Activated CD8-positive, alpha-beta memory T cell treated with anti-CD3 and anti-CD28 coated beads, Interleukin-2, amount 10 ng/mL, durations not matched to agents 7 days and 5 days (primary cell): ENCODE measurements at regions not wholly inside any gene's neighbourhood (a gene's known extent, or its start where the extent isn't known, plus 50 kb on each side); places are given as distances from the start of the nearest gene placed in this dataset.
A peak's percentile ranks its signal among the peaks of the same experiment; 100 is the strongest.

Experiments
- ATAC-seq: fragments of 150-1000 bp; cut with Tn5 transposase; one replicate; pipeline ENCODE4 v1.10.0; 2021; ENCODE audit warnings: moderate library complexity
- CTCF ChIA-PET: fragments of 350-600 bp; sonication (Branson Sonifier 250); formaldehyde crosslinking; loops from one replicate; lab custom pipeline; 2021; ENCODE audit warnings: antibody characterized with exemption; lab: Charles Lee
- DNase-seq: peaks from one replicate; pipeline ENCODE4 v3.0.0-alpha.2; 2020
- H3K27ac Mint-ChIP-seq: one replicate; pipeline ENCODE4 v1.8.0; 2021; ENCODE audit warnings: mild to moderate bottlenecking, mixed read lengths
- H3K27me3 Mint-ChIP-seq: one replicate; pipeline ENCODE4 v1.8.0; 2021; ENCODE audit warnings: mixed read lengths
- H3K36me3 Mint-ChIP-seq: one replicate; pipeline ENCODE4 v1.8.0; 2021; ENCODE audit warnings: mild to moderate bottlenecking, mixed read lengths
- H3K4me1 Mint-ChIP-seq: one replicate; pipeline ENCODE4 v1.8.0; 2021; ENCODE audit warnings: mixed read lengths
- H3K4me3 Mint-ChIP-seq: one replicate; pipeline ENCODE4 v1.8.0; 2021; ENCODE audit warnings: mild to moderate bottlenecking, moderate library complexity, mixed read lengths
- H3K9me3 Mint-ChIP-seq: one replicate; pipeline ENCODE4 v1.8.0; 2022; ENCODE audit warnings: low read depth, mixed read lengths

- H3K9me3 Mint-ChIP-seq, result no peaks in the 10 kb centered on the region
These were observed 155.7 kb upstream of the CAMK1G start for GRCh38 chr1:209427811-209428210.

DNA sequence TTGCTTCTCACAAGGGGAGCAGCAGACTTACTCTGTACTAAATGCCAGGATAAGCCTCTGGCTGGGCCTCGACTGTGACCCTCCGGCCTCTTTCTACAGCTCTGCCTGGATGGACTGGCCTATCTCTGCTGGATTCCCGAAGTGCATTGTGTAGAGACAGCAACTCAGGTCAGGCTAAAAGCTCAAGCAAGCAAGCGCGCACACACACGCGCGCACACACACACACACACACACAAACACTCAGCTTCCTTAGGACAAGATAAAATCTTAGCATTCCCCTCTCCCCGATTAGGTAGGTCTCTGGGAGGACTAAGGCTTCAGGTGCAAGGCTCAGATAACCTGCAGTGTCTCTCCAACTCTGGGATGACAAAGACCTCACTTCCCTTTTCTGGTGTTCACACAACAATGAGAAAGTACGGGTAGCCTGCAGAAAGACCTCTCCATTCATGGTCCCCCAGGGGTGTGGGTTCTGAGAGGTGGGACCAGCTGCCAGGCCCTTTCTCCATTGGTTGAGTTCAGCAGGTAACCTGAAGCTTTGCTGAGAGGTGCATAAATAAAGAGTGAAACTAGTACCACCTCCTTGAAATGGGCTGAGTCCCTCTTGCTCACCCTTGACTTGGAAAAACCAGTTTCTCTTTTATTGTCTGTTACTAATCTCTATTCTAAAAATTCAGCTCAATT, 155.1 kb upstream of the CAMK1G start:
- Mint-ChIP-seq H3K4me1 (no peaks in the 10 kb centered on the region), H3K27ac (no peak overlapping the region)
- ATAC-seq, result no peak

More at GRCh38 chr1:209427811-209428210, 155.7 kb upstream of the CAMK1G start:
- H3K27ac Mint-ChIP-seq, result no peak overlapping the region
- peaks cover 8% of the 10 kb centered on the region for H3K27me3 Mint-ChIP-seq
- H3K36me3 Mint-ChIP-seq, result no peaks in the 10 kb centered on the region
- no peaks in the 10 kb centered on the region for H3K4me1 Mint-ChIP-seq
- DNase-seq (no peak), ATAC-seq (no peak)
- CTCF ChIA-PET, result no interaction called here
- no peak overlapping the region for H3K4me3 Mint-ChIP-seq

DNA sequence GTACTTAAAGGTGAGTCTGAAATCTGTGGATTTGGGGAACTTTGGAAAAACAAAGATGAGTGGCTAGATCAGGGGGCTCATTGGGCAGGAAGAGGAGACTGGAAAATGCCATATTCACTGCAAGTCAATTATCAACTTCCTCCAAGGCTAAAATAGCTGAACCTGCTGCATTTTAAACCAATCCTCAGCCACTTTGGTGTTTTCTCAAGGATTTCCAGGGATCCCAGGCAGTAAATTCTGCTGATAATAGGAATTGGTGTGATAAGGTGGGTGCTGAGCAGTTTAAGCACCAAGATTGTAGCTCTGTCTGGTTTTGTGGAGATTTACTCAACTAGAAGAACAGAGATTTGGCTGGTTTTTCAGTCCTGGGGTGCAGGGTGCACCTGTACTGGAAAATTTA, 153.9 kb upstream of the CAMK1G start:
- Mint-ChIP-seq H3K36me3 (no peaks in the 10 kb centered on the region), H3K4me3 (no peak overlapping the region), H3K4me1 (no peaks in the 10 kb centered on the region), H3K9me3 (no peaks in the 10 kb centered on the region), H3K27me3 (peaks cover 10% of the 10 kb centered on the region), H3K27ac (no peak overlapping the region)
- DNase-seq (no peak), ATAC-seq (no peak)
- CTCF ChIA-PET, result no interaction called here

More for the DNA sequence above, 155.1 kb upstream of the CAMK1G start:
- Mint-ChIP-seq H3K9me3 (no peaks in the 10 kb centered on the region), H3K36me3 (no peaks in the 10 kb centered on the region), H3K4me3 (no peak overlapping the region), H3K27me3 (peaks cover 6% of the 10 kb centered on the region)
- CTCF ChIA-PET, result no interaction called here
- DNase-seq, result no peak

GRCh38 chr1:209430107-209430506, 153.4 kb upstream of the CAMK1G start:
- H3K27me3 Mint-ChIP-seq, result peaks cover 13% of the 10 kb centered on the region

GRCh38 chr1:209430821-209431259, 152.7 kb upstream of the CAMK1G start:
- no peak for DNase-seq
- H3K36me3 Mint-ChIP-seq, result no peaks in the 10 kb centered on the region
- CTCF ChIA-PET, result no interaction called here
- peaks cover 18% of the 10 kb centered on the region for H3K27me3 Mint-ChIP-seq
- no peaks in the 10 kb centered on the region for H3K4me1 Mint-ChIP-seq
- no peak overlapping the region for H3K4me3 Mint-ChIP-seq
- H3K27ac Mint-ChIP-seq, result no peak overlapping the region
- no peaks in the 10 kb centered on the region for H3K9me3 Mint-ChIP-seq
- no peak for ATAC-seq

More at GRCh38 chr1:209430107-209430506, 153.4 kb upstream of the CAMK1G start:
- DNase-seq, result no peak
- H3K9me3 Mint-ChIP-seq, result no peaks in the 10 kb centered on the region
- no peak overlapping the region for H3K27ac Mint-ChIP-seq
- no peak for ATAC-seq
- H3K4me1 Mint-ChIP-seq, result no peaks in the 10 kb centered on the region
- no peaks in the 10 kb centered on the region for H3K36me3 Mint-ChIP-seq
- H3K4me3 Mint-ChIP-seq, result no peak overlapping the region
- CTCF ChIA-PET, result no interaction called here

DNA sequence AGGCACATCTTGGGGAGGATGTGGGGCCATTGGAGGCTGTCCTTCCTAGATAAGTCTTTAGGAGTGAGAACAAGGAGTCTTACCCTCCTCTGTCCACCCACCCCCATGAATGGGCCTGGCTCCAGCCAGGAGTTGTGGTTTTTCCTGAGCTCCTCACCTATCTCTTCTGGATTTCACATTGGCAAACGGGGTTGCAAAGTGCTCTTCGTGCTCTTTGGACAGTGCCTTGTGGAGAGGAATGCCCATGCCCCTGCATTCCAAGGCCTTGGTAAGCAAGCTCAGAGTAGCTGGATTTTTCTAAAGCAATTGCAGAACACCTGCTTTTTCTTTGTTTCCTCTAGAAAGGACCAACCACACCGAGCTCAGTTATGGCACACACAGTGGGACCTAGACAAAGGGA, 152.1 kb upstream of the CAMK1G start:
- CTCF ChIA-PET, result no interaction called here
- H3K27ac Mint-ChIP-seq, result no peak overlapping the region
- no peak for DNase-seq

DNA sequence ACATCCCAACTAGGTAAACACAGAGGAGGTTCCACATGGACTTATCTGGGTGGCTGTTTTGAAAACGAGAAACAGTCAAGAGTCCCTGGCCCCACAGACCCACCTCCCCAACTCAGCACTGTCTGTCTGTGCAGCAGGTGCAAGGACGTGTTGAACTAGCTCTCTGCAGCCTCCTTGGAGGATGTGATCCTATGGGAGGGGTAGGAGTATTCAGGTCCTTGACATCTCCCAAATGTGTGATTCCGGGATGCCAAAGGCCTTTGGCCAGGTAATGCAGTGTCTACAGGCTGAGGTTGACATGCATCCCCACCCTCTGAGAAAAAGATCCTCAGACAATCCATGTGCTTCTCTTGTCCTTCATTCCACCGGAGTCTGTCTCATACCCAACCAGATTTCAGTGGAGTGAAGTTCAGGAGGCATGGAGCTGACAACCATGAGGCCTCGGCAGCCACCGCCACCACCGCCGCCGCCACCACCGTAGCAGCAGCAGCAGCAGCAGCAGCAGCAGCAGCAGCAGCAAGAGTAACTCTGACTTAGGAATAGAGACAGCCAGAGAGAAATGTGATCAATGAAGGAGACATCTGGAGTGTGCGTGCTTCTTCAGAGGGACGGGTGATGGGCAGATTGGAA, 151.6 kb upstream of the CAMK1G start:
- Mint-ChIP-seq H3K27me3 (peaks cover 18% of the 10 kb centered on the region), H3K4me1 (no peaks in the 10 kb centered on the region), H3K36me3 (no peaks in the 10 kb centered on the region), H3K4me3 (no peak overlapping the region), H3K27ac (no peak overlapping the region), H3K9me3 (no peaks in the 10 kb centered on the region)
- DNase-seq, result no peak
- CTCF ChIA-PET, result no interaction called here
- no peak for ATAC-seq

More for the DNA sequence above, 152.1 kb upstream of the CAMK1G start:
- no peaks in the 10 kb centered on the region for H3K9me3 Mint-ChIP-seq
- H3K4me3 Mint-ChIP-seq, result no peak overlapping the region
- H3K4me1 Mint-ChIP-seq, result no peaks in the 10 kb centered on the region
- ATAC-seq, result no peak
- no peaks in the 10 kb centered on the region for H3K36me3 Mint-ChIP-seq
- peaks cover 18% of the 10 kb centered on the region for H3K27me3 Mint-ChIP-seq

DNA sequence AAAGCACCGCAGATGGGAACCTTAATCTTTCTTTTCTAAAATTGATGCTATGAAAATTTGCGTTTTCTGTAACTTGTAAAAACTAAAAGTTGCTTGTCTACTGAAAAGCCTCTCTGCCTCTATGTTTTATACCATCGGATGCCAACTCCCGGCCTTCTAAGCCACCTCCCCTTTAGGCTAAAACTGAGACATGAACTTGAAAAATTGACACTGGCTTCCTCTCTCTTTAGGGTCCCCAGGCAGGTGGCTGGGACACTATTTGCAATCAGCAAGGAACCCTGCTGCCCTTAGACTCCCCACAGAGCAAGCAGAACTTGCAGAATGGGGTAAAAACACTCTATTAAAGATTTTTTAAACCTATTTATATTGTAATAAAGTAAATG, 151.1 kb upstream of the CAMK1G start:
- no peak for DNase-seq
- H3K4me3 Mint-ChIP-seq, result no peak overlapping the region
- H3K4me1 Mint-ChIP-seq, result no peaks in the 10 kb centered on the region
- CTCF ChIA-PET, result no interaction called here
- peaks cover 18% of the 10 kb centered on the region for H3K27me3 Mint-ChIP-seq
- H3K36me3 Mint-ChIP-seq, result no peaks in the 10 kb centered on the region
- no peak for ATAC-seq
- H3K9me3 Mint-ChIP-seq, result no peaks in the 10 kb centered on the region
- H3K27ac Mint-ChIP-seq, result no peak overlapping the region

- no peak overlapping the region for H3K4me3 Mint-ChIP-seq
- H3K27ac Mint-ChIP-seq, result no peak overlapping the region
- H3K4me1 Mint-ChIP-seq, result no peaks in the 10 kb centered on the region
- CTCF ChIA-PET, result no interaction called here
- H3K27me3 Mint-ChIP-seq, result peaks cover 19% of the 10 kb centered on the region
- no peak for DNase-seq
- ATAC-seq, result no peak
- no peaks in the 10 kb centered on the region for H3K9me3 Mint-ChIP-seq
- H3K36me3 Mint-ChIP-seq, result no peaks in the 10 kb centered on the region
These were observed 149.9 kb upstream of the CAMK1G start for GRCh38 chr1:209433649-209434031.

DNA sequence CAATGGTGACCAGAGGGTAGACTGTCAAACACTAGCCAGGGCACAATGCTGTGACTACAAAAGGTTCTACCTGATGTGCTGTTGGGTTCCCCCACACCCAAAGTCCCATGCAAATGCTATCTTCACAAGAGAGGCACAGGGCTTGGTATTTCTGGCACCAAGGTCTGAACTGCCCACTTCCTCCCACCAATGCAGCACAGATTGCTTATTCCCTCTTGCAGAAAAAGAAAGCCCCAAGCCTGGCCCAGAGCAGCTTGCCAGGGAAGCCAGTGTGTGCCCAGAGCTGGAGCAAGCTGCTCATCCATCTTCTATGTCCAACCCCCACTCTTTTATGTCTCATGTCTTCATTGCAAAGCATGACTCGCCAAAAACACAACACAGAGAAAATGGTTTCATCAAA, 149.4 kb upstream of the CAMK1G start:
- no peaks in the 10 kb centered on the region for H3K4me1 Mint-ChIP-seq
- no peak for ATAC-seq

DNA sequence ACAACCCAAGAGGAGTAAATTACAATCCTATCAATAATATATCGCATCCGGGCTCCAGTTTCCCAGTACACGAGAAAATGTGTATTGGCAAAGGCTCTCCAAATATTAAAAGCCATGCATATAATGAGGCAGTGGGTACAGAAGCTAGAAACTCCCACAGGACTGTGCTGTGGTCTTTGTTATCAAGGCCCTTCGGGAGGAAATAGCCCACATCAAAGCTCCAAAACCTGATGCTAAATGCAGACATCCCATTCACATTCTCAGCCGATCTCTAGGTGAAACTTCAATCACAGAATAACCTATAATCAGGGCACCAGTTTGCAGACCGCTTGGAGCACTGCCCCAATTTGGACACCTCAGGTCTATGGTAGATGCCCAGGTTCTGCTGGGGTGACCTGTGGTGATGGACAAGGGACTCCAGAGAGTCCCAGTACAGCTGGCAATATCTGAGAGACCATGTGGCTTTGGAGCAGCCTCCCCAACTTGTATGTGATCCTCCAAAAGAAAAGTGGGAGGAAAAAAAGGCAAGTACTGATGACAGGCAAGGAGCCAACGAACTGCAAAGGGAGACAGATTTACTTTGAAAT, 148.8 kb upstream of the CAMK1G start:
- H3K9me3 Mint-ChIP-seq, result no peaks in the 10 kb centered on the region
- ATAC-seq, result no peak
- no peaks in the 10 kb centered on the region for H3K36me3 Mint-ChIP-seq
- H3K4me1 Mint-ChIP-seq, result no peaks in the 10 kb centered on the region
- no peak overlapping the region for H3K4me3 Mint-ChIP-seq
- DNase-seq, result no peak
- H3K27ac Mint-ChIP-seq, result no peak overlapping the region
- H3K27me3 Mint-ChIP-seq, result peaks cover 23% of the 10 kb centered on the region
- CTCF ChIA-PET, result interaction anchor here (0.7 kb wide), 1 partner anchor 135 kb away, joined by 3 read pairs; no protein-coding TSS in a partner anchor

More for the DNA sequence above, 149.4 kb upstream of the CAMK1G start:
- Mint-ChIP-seq H3K27ac (no peak overlapping the region), H3K36me3 (no peaks in the 10 kb centered on the region), H3K4me3 (no peak overlapping the region), H3K9me3 (no peaks in the 10 kb centered on the region), H3K27me3 (peaks cover 22% of the 10 kb centered on the region)
- DNase-seq, result no peak
- CTCF ChIA-PET, result no interaction called here

- no peak overlapping the region for H3K4me3 Mint-ChIP-seq
- CTCF ChIA-PET, result no interaction called here
- no peaks in the 10 kb centered on the region for H3K36me3 Mint-ChIP-seq
- H3K9me3 Mint-ChIP-seq, result no peaks in the 10 kb centered on the region
- H3K4me1 Mint-ChIP-seq, result no peaks in the 10 kb centered on the region
- DNase-seq, result peak; percentile 48
- no peak overlapping the region for H3K27ac Mint-ChIP-seq
- ATAC-seq, result peak; percentile 42
- peaks cover 29% of the 10 kb centered on the region for H3K27me3 Mint-ChIP-seq
These were observed 147.6 kb upstream of the CAMK1G start for GRCh38 chr1:209435654-209436566.

DNA sequence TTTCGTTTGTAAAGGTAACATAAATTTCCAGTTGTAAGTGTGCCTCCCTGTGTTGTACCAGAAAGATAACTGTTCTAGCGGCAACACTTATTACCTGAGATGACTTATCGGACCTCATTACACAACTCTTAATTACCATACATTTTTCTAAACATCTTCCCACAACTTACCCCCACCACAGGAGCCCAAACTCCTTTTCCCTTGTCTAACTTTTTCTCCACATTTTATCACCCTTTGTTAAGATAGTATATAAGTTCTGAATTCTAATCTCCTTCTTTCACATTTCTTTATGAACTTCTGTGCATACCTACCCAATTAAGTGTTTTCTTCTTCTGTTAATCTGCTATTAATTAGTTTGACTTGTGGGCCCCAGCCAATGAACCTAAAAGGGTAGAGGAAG, 143.7 kb upstream of the CAMK1G start:
- ATAC-seq (no peak), DNase-seq (no peak)
- H3K4me3 Mint-ChIP-seq, result no peak overlapping the region
- H3K9me3 Mint-ChIP-seq, result no peaks in the 10 kb centered on the region
- CTCF ChIA-PET, result no interaction called here
- peaks cover 22% of the 10 kb centered on the region for H3K27me3 Mint-ChIP-seq
- H3K27ac Mint-ChIP-seq, result no peak overlapping the region
- no peaks in the 10 kb centered on the region for H3K36me3 Mint-ChIP-seq
- H3K4me1 Mint-ChIP-seq, result no peaks in the 10 kb centered on the region
